ENCODE measurements at regions not wholly inside any gene's neighbourhood (a gene's known extent, or its start where the extent isn't known, plus 50 kb on each side); places are given as distances from the start of the nearest gene placed in this dataset.

DNA sequence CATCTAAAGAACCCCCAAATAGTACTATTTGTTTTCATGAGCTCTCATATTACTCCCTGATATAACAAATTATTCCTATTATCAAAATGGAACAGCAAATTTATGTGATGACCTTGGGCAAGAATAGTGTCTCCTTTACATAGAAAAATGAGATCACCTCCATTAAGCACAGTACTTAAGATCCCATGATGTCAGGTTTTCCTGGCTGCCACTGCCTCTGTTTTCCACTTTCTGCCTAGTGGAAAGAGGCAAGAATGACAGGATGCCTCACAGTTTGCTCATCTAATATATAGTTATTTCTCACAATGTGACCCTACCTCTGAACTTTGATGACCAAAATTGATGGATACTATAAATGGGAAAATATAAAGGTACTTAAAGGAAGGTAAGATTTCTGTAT lies 260.1 kb upstream of the SGK1 start:
- Histone ChIP-seq H3K27me3 (ENCODE audit: control insufficient read depth in 2 of 2, insufficient read depth in 2 of 2, low read length in 2 of 2) (no peaks in the 10 kb centered on the region), H2AFZ (ENCODE audit: low read depth, low read length) (no peak overlapping the region), H3K36me3 (ENCODE audit: control insufficient read depth in 2 of 2, extremely low read depth in 1 of 2, insufficient read depth in 2 of 2, low read length in 2 of 2) (no peaks in the 10 kb centered on the region), H3K4me2 (ENCODE audit: insufficient read depth, low read length) (no peak overlapping the region), H3K79me2 (ENCODE audit: control insufficient read depth, insufficient read depth, low read length) (no peaks in the 10 kb centered on the region), H3K9ac (replicated peaks; ENCODE audit: extremely low read depth, insufficient read depth, low read length) (no peak overlapping the region), H3K27ac (ENCODE audit: insufficient read depth, low read depth, low read length) (no peak overlapping the region), H4K20me1 (replicated peaks; ENCODE audit: control insufficient read depth, extremely low read depth, insufficient read depth, low read length) (no peaks in the 10 kb centered on the region), H3K9me3 (replicated peaks; ENCODE audit: control insufficient read depth, insufficient read depth, low read length) (no peaks in the 10 kb centered on the region), H3K4me3 (replicated peaks in 1 of 3; ENCODE audit: insufficient read depth in 1 of 3, low read depth in 1 of 3, low read length in 3 of 3) (no peak overlapping the region), H3K9me1 (replicated peaks; ENCODE audit: control insufficient read depth, extremely low read depth, insufficient read depth, low read length) (no peaks in the 10 kb centered on the region), H3K4me1 (ENCODE audit: control insufficient read depth, extremely low read depth, insufficient read depth, low read length) (no peaks in the 10 kb centered on the region)
- no peak for FAIRE-seq
- TF ChIP-seq, protein P1, sequence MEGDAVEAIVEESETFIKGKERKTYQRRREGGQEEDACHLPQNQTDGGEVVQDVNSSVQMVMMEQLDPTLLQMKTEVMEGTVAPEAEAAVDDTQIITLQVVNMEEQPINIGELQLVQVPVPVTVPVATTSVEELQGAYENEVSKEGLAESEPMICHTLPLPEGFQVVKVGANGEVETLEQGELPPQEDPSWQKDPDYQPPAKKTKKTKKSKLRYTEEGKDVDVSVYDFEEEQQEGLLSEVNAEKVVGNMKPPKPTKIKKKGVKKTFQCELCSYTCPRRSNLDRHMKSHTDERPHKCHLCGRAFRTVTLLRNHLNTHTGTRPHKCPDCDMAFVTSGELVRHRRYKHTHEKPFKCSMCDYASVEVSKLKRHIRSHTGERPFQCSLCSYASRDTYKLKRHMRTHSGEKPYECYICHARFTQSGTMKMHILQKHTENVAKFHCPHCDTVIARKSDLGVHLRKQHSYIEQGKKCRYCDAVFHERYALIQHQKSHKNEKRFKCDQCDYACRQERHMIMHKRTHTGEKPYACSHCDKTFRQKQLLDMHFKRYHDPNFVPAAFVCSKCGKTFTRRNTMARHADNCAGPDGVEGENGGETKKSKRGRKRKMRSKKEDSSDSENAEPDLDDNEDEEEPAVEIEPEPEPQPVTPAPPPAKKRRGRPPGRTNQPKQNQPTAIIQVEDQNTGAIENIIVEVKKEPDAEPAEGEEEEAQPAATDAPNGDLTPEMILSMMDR (IDR thresholded peaks at IDR 0.05; ENCODE audit: extremely low read depth in 1 of 2, insufficient read depth in 1 of 2, low read depth in 1 of 2, low read length in 2 of 2): peak in 1 of 2 donors; percentile 7
- TF ChIP-seq GATA2 (IDR thresholded peaks at IDR 0.05; ENCODE audit: insufficient read depth, insufficient read length, low read depth, low read length): no peak
- intact Hi-C loops (cut with micrococcal nuclease): no loop called here
- peak; percentile 40 for DNase-seq (ENCODE audit: low read depth, low spot score)
- POLR2A ChIA-PET: no interaction called here
- CTCF ChIA-PET: no interaction called here
- dilution Hi-C loops (cut with MboI; ENCODE audit: extremely low pct_ligation_motif_present, low sequenced_read_pairs): no loop called here
- BruUV-seq (replicated peaks): no TSS peak

DNA sequence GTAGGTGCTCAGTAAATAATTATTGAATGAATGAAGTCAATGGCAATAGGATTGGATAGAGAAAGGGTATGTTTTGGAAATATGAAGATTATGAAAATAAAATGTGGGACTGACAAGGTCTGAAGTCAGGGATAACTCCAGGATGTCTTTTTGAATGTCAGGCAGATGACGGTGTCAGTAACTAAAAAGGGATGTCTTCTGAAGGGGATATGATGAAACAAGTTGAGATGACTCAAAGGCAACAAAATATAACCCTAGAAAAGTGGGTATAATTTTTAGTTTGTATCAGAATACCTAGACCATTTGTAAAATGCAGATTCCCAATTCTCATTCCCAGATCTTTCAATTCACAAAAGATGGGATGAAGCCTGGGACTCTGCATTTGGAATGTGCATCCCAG lies 257.3 kb upstream of the SGK1 start:
- Histone ChIP-seq H3K27me3 (ENCODE audit: control insufficient read depth in 2 of 2, insufficient read depth in 2 of 2, low read length in 2 of 2) (no peaks in the 10 kb centered on the region), H3K36me3 (ENCODE audit: control insufficient read depth in 2 of 2, extremely low read depth in 1 of 2, insufficient read depth in 2 of 2, low read length in 2 of 2) (no peaks in the 10 kb centered on the region), H3K27ac (ENCODE audit: insufficient read depth, low read depth, low read length) (no peak overlapping the region), H3K9me1 (replicated peaks; ENCODE audit: control insufficient read depth, extremely low read depth, insufficient read depth, low read length) (no peaks in the 10 kb centered on the region), H3K4me1 (ENCODE audit: control insufficient read depth, extremely low read depth, insufficient read depth, low read length) (no peaks in the 10 kb centered on the region), H2AFZ (ENCODE audit: low read depth, low read length) (no peak overlapping the region), H3K79me2 (ENCODE audit: control insufficient read depth, insufficient read depth, low read length) (no peaks in the 10 kb centered on the region), H4K20me1 (replicated peaks; ENCODE audit: control insufficient read depth, extremely low read depth, insufficient read depth, low read length) (no peaks in the 10 kb centered on the region), H3K4me3 (replicated peaks in 1 of 3; ENCODE audit: insufficient read depth in 1 of 3, low read depth in 1 of 3, low read length in 3 of 3) (no peak overlapping the region), H3K4me2 (ENCODE audit: insufficient read depth, low read length) (no peak overlapping the region), H3K9ac (replicated peaks; ENCODE audit: extremely low read depth, insufficient read depth, low read length) (no peak overlapping the region), H3K9me3 (replicated peaks; ENCODE audit: control insufficient read depth, insufficient read depth, low read length) (no peaks in the 10 kb centered on the region)
- FAIRE-seq (no peak), DNase-seq (ENCODE audit: low read depth, low spot score) (no peak)
- dilution Hi-C loops (cut with MboI; ENCODE audit: extremely low pct_ligation_motif_present, low sequenced_read_pairs): no loop called here
- no TSS peak for BruUV-seq (replicated peaks)
- ChIA-PET POLR2A (no interaction called here), CTCF (interaction anchor here (1.1 kb wide), 1 partner anchor 9 kb away, joined by 3 read pairs; no protein-coding TSS in a partner anchor)
- TF ChIP-seq POLR2AphosphoS5 (IDR thresholded peaks at IDR 0.05; ENCODE audit: insufficient read depth, low read depth, low read length) (no peak), EZH2 (IDR thresholded peaks at IDR 0.05; ENCODE audit: borderline replicate concordance, low read depth, low read length, severe bottlenecking) (no peak), POLR2A (IDR thresholded peaks at IDR 0.05; ENCODE audit: low read depth, low read length) (no peak), JUN (IDR thresholded peaks at IDR 0.05; ENCODE audit: borderline replicate concordance, insufficient read depth, insufficient read length, low read depth) (no peak), MYC (IDR thresholded peaks at IDR 0.05; ENCODE audit: low read depth, low read length) (no peak), GATA2 (IDR thresholded peaks at IDR 0.05; ENCODE audit: insufficient read depth, insufficient read length, low read depth, low read length) (no peak), FOS (IDR thresholded peaks at IDR 0.05; ENCODE audit: borderline replicate concordance, insufficient read depth, low read length) (no peak)
- TF ChIP-seq, protein P1 (IDR thresholded peaks at IDR 0.05; ENCODE audit: extremely low read depth in 1 of 2, insufficient read depth in 1 of 2, low read depth in 1 of 2, low read length in 2 of 2): no peak
- TF ChIP-seq, protein P2, sequence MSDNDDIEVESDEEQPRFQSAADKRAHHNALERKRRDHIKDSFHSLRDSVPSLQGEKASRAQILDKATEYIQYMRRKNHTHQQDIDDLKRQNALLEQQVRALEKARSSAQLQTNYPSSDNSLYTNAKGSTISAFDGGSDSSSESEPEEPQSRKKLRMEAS (IDR thresholded peaks at IDR 0.05; ENCODE audit: insufficient read depth, insufficient read length): no peak
- intact Hi-C loops (cut with micrococcal nuclease): no loop called here

Data from endothelial cell of umbilical vein (primary cell).